SU-DHL-6 (cell line): ENCODE measurements at regions not wholly inside any gene's neighbourhood (a gene's known extent, or its start where the extent isn't known, plus 50 kb on each side); places are given as distances from the start of the nearest gene placed in this dataset.

Experiments
- H2AFZ ChIP-seq: fragments of 200-600 bp; sonication (generic); 2 replicates; pipeline ENCODE4 v1.6.1; 2014; ENCODE audit warnings: low read depth, mild to moderate bottlenecking, moderate library complexity, mixed read lengths, antibody characterized with exemption, low read length; ENCODE audit not compliant: severe bottlenecking
- H3F3A ChIP-seq: fragments of 200-600 bp; shearing (Covaris generic); 2 replicates; pipeline ENCODE4 v1.6.0; 2016; ENCODE audit warnings: antibody characterized with exemption, mild to moderate bottlenecking; ENCODE audit not compliant: insufficient read depth
- H3K27ac ChIP-seq: fragments of 200-600 bp; sonication (generic); 2 replicates; pipeline ENCODE4 v1.5.1; 2016; ENCODE audit warnings: low read depth, mild to moderate bottlenecking, low read length, moderate library complexity, mixed read lengths
- H3K27me3 ChIP-seq: fragments of 200-600 bp; sonication (generic), shearing (Covaris generic); 2 replicates; pipeline ENCODE4 v1.6.0; 2014; ENCODE audit warnings: mild to moderate bottlenecking, low read length
- H3K36me3 ChIP-seq: fragments of 200-600 bp; sonication (generic); 2 replicates; pipeline ENCODE4 v1.6.1; 2014; ENCODE audit warnings: mild to moderate bottlenecking, low read length, mixed read lengths
- H3K4me2 ChIP-seq: fragments of 300-600, 200-600 bp; shearing (Covaris generic), sonication (generic); 2 replicates; pipeline ENCODE4 v1.6.0; 2014; ENCODE audit warnings: low read length, low read depth, mild to moderate bottlenecking; ENCODE audit not compliant: poor library complexity, severe bottlenecking
- H3K4me3 ChIP-seq: fragments of 200-600 bp; sonication (generic); 2 replicates; pipeline ENCODE4 v1.5.1; 2014; ENCODE audit warnings: antibody characterized with exemption, low read length, mild to moderate bottlenecking, mixed read lengths; ENCODE audit not compliant: insufficient read depth, poor library complexity, severe bottlenecking
- H3K79me2 ChIP-seq: fragments of 200-600 bp; sonication (generic); 2 replicates; pipeline ENCODE4 v1.6.1; 2014; ENCODE audit warnings: mild to moderate bottlenecking, low read length, moderate library complexity; ENCODE audit not compliant: insufficient read depth
- H3K9ac ChIP-seq: fragments of 200-600 bp; sonication (generic); 2 replicates; pipeline ENCODE4 v1.7.0; 2014; ENCODE audit warnings: mild to moderate bottlenecking, low read length
- H3K9me2 ChIP-seq: fragments of 200-600 bp; sonication (generic); replicated peaks from 2 replicates; pipeline ENCODE4 v1.6.1; 2014; ENCODE audit warnings: low read length; ENCODE audit not compliant: insufficient read depth
- H3K9me3 ChIP-seq: fragments of 200-600 bp; sonication (generic); 2 replicates; pipeline ENCODE4 v1.6.1; 2014; ENCODE audit warnings: low read length, mixed read lengths; ENCODE audit not compliant: insufficient read depth
- H4K20me1 ChIP-seq: fragments of 200-600 bp; sonication (generic); 2 replicates; pipeline ENCODE4 v1.6.1; 2014; ENCODE audit warnings: low read depth, mild to moderate bottlenecking, antibody characterized with exemption, low read length, moderate library complexity, mixed read lengths
- EZH2phosphoT487 ChIP-seq: fragments of 200-600 bp; sonication (generic), shearing (Covaris generic); conservative IDR thresholded peaks from 2 replicates; pipeline ENCODE4 v1.6.1; 2018; ENCODE audit warnings: mild to moderate bottlenecking, antibody characterized with exemption, low read length, moderate library complexity, mixed read lengths
- TF ChIP-seq, protein P1 (sequence below): fragments of 200-600 bp; sonication (generic); IDR thresholded peaks from one replicate; pipeline ENCODE4 v1.5.1; 2017; ENCODE audit warnings: antibody characterized with exemption, mild to moderate bottlenecking, low read length, moderate library complexity; ENCODE audit not compliant: insufficient read depth, poor library complexity, severe bottlenecking

DNA sequence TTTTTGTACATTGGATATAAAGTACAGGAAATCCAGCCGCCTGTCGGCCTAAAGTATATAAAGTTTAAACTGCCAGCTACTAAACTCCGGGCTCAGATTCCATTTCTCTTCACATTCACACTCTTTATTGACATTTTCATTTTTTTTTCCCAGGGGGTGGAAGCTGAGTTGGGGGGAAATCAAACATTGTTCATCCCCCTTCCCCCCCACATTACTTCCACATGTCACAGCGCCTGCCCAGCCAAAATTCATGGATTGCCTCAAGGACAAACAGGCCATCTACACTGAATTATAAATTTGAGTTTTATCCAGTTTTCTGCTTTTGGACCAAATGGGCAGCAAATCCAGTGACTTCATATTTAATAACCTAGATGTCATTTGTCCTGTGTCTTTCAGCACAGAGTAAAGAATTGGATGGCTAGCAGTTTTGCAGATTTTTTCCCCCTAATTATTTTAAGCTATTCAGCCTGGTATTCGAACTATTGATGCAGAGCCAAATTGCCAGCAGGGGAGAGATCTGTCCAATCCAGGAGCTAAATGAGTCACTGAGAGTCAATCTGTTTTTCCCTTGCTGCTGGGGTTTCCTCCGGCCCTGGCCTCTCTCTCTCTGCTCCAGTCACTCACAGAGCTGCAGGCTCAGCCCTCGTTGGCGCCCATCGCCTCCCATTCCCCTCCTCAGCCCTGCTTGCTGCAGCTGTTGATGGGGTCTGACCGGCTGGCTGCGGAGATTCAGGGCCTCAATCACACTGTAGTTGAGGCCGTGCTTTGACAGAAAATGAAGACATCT is 98.0 kb downstream of the LMO4 start:
- Histone ChIP-seq H3K9me3 (no peaks in the 10 kb centered on the region), H3K79me2 (no peaks in the 10 kb centered on the region), H3K27me3 (no peaks in the 10 kb centered on the region), H3K9ac (no peak overlapping the region), H3K4me3 (no peak overlapping the region), H3K4me2 (no peak overlapping the region), H3K36me3 (no peaks in the 10 kb centered on the region), H4K20me1 (no peaks in the 10 kb centered on the region), H3K9me2 (no peaks in the 10 kb centered on the region), H3K27ac (no peak overlapping the region), H2AFZ (no peak overlapping the region), H3F3A (no peaks in the 10 kb centered on the region)
- TF ChIP-seq, protein P1, sequence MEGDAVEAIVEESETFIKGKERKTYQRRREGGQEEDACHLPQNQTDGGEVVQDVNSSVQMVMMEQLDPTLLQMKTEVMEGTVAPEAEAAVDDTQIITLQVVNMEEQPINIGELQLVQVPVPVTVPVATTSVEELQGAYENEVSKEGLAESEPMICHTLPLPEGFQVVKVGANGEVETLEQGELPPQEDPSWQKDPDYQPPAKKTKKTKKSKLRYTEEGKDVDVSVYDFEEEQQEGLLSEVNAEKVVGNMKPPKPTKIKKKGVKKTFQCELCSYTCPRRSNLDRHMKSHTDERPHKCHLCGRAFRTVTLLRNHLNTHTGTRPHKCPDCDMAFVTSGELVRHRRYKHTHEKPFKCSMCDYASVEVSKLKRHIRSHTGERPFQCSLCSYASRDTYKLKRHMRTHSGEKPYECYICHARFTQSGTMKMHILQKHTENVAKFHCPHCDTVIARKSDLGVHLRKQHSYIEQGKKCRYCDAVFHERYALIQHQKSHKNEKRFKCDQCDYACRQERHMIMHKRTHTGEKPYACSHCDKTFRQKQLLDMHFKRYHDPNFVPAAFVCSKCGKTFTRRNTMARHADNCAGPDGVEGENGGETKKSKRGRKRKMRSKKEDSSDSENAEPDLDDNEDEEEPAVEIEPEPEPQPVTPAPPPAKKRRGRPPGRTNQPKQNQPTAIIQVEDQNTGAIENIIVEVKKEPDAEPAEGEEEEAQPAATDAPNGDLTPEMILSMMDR = no peak
- TF ChIP-seq EZH2phosphoT487 = no peak

DNA sequence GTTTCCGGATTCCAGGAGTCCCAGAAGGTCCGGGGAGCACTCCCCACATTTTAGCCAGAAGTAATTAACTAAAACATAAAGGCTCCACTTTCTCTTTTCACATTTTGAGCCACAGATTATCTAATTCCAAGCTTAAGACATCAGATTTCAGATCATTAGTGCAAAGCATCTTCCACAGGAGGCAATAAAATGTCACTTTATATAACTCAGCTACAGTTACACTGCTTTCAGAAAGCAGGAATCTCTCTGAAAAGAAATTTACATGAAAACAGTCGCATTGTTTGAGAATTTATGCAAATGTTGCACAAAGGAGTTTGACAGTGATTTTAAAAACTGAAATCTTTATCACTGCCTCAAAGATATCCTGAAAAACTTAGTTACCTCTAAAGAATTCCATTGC is 99.7 kb downstream of the LMO4 start:
- H3K27ac ChIP-seq = no peak overlapping the region
- H3K9me2 ChIP-seq = no peaks in the 10 kb centered on the region
- peak overlapping the region; percentile 60 for H2AFZ ChIP-seq
- no peaks in the 10 kb centered on the region for H3K9me3 ChIP-seq
- H3K27me3 ChIP-seq = no peaks in the 10 kb centered on the region
- H3K4me3 ChIP-seq = no peak overlapping the region
- H3F3A ChIP-seq = no peaks in the 10 kb centered on the region
- TF ChIP-seq, protein P1 = no peak
- no peak for TF ChIP-seq EZH2phosphoT487
- H3K4me2 ChIP-seq = no peak overlapping the region
- H3K79me2 ChIP-seq = no peaks in the 10 kb centered on the region
- H3K36me3 ChIP-seq = no peaks in the 10 kb centered on the region
- no peaks in the 10 kb centered on the region for H4K20me1 ChIP-seq
- no peak overlapping the region for H3K9ac ChIP-seq

- Histone ChIP-seq H3F3A (no peaks in the 10 kb centered on the region), H3K9me2 (no peaks in the 10 kb centered on the region), H3K36me3 (no peaks in the 10 kb centered on the region), H3K79me2 (no peaks in the 10 kb centered on the region), H3K9me3 (no peaks in the 10 kb centered on the region), H3K27me3 (no peaks in the 10 kb centered on the region), H3K4me3 (no peak overlapping the region), H2AFZ (no peak overlapping the region), H3K4me2 (no peak overlapping the region), H3K9ac (no peak overlapping the region), H4K20me1 (no peaks in the 10 kb centered on the region), H3K27ac (no peak overlapping the region)
- TF ChIP-seq EZH2phosphoT487 = no peak
- TF ChIP-seq, protein P1 = no peak
Observed at GRCh38 chr1:87428883-87429282, 100.2 kb downstream of the LMO4 start.
